ENCODE measurements at regions not wholly inside any gene's neighbourhood (a gene's known extent, or its start where the extent isn't known, plus 50 kb on each side); places are given as distances from the start of the nearest gene placed in this dataset.

- Histone ChIP-seq H3K4me3 (replicated peaks in 1 of 2; ENCODE audit: low read depth in 1 of 2, low read length in 2 of 2) (no peak overlapping the region), H3K9ac (ENCODE audit: low read length) (no peak overlapping the region), H3K79me2 (ENCODE audit: insufficient read depth, low read length) (no peaks in the 10 kb centered on the region), H3K36me3 (ENCODE audit: control insufficient read depth in 1 of 2, insufficient read depth in 2 of 2, low read length in 2 of 2) (no peaks in the 10 kb centered on the region), H3K9me2 (ENCODE audit: insufficient read depth) (no peaks in the 10 kb centered on the region), H3K4me2 (ENCODE audit: low read length) (no peak overlapping the region), H3K27me3 (ENCODE audit: insufficient read depth, low read length) (no peaks in the 10 kb centered on the region), H3K27ac (ENCODE audit: low read depth, low read length) (no peak overlapping the region), H2AFZ (ENCODE audit: low read depth, low read length, poor library complexity, severe bottlenecking) (no peak overlapping the region), H3K4me1 (ENCODE audit: control insufficient read depth in 1 of 2, insufficient read depth in 2 of 2, low read length in 2 of 2) (no peaks in the 10 kb centered on the region), H3K9me3 (ENCODE audit: control insufficient read depth in 1 of 2, insufficient read depth in 1 of 2, low read depth in 1 of 2, low read length in 2 of 2) (no peaks in the 10 kb centered on the region), H4K20me1 (ENCODE audit: insufficient read depth) (no peaks in the 10 kb centered on the region)
- RAD21 ChIA-PET (ENCODE audit: low non-redundant PET in 1 of 2, low total read pairs in 2 of 2, uncharacterized antibody in 2 of 2, unreplicated experiment in 2 of 2) = no interaction called here
- BruUV-seq (replicated peaks) = no TSS peak
- TF ChIP-seq CEBPB (IDR thresholded peaks at IDR 0.05; ENCODE audit: low read depth) = no peak
- no peak for TF ChIP-seq EZH2phosphoT487 (IDR thresholded peaks at IDR 0.05; ENCODE audit: borderline replicate concordance)
- TF ChIP-seq, protein P1, sequence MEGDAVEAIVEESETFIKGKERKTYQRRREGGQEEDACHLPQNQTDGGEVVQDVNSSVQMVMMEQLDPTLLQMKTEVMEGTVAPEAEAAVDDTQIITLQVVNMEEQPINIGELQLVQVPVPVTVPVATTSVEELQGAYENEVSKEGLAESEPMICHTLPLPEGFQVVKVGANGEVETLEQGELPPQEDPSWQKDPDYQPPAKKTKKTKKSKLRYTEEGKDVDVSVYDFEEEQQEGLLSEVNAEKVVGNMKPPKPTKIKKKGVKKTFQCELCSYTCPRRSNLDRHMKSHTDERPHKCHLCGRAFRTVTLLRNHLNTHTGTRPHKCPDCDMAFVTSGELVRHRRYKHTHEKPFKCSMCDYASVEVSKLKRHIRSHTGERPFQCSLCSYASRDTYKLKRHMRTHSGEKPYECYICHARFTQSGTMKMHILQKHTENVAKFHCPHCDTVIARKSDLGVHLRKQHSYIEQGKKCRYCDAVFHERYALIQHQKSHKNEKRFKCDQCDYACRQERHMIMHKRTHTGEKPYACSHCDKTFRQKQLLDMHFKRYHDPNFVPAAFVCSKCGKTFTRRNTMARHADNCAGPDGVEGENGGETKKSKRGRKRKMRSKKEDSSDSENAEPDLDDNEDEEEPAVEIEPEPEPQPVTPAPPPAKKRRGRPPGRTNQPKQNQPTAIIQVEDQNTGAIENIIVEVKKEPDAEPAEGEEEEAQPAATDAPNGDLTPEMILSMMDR (IDR thresholded peaks at IDR 0.05 in 2 of 3, conservative IDR thresholded peaks at IDR 0.05 in 1 of 3; ENCODE audit: borderline replicate concordance in 1 of 3, insufficient read depth in 1 of 3, low read depth in 2 of 3, low read length in 2 of 3) = no peak
- POLR2A ChIA-PET = no interaction called here
- ATAC-seq (no peak), DNase-seq (ENCODE audit: low read depth, low spot score) (no peak)
- intact Hi-C loops (cut with micrococcal nuclease) = no loop called here
- CTCF ChIA-PET = no interaction called here
These were observed 2375.1 kb upstream of the AGA start for GRCh38 chr4:179817317-179817716.

DNA sequence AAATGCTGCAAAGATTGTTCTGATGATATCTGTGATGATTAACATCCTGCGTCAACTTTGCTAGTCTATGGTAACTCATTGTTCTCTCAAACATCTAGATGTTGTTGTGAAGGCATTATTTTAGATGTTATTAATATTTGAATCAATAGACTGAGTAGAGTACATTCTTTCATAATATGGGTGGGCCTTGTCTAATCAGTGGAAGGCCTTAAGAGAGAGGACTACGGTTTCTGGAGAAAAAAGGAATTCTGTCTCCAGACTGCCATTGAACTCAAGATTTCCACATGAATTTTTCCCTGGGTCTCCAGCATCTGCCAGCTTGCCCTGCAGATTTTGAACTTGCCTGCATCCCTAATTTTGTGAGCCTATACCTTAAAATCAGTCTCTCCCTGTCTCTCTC, 2381.1 kb upstream of the AGA start:
- H3K79me2 ChIP-seq (ENCODE audit: insufficient read depth, low read length) = no peaks in the 10 kb centered on the region
- intact Hi-C loops (cut with micrococcal nuclease) = no loop called here
- ChIA-PET RAD21 (ENCODE audit: low non-redundant PET in 1 of 2, low total read pairs in 2 of 2, uncharacterized antibody in 2 of 2, unreplicated experiment in 2 of 2) (no interaction called here), CTCF (no interaction called here), POLR2A (no interaction called here)
- H3K4me2 ChIP-seq (ENCODE audit: low read length) = no peak overlapping the region
- H2AFZ ChIP-seq (ENCODE audit: low read depth, low read length, poor library complexity, severe bottlenecking) = no peak overlapping the region
- DNase-seq (ENCODE audit: low read depth, low spot score) (no peak), ATAC-seq (no peak)
- H3K27me3 ChIP-seq (ENCODE audit: insufficient read depth, low read length) = no peaks in the 10 kb centered on the region
- H4K20me1 ChIP-seq (ENCODE audit: insufficient read depth) = no peaks in the 10 kb centered on the region
- no peaks in the 10 kb centered on the region for H3K36me3 ChIP-seq (ENCODE audit: control insufficient read depth in 1 of 2, insufficient read depth in 2 of 2, low read length in 2 of 2)
- no peaks in the 10 kb centered on the region for H3K4me1 ChIP-seq (ENCODE audit: control insufficient read depth in 1 of 2, insufficient read depth in 2 of 2, low read length in 2 of 2)
- H3K4me3 ChIP-seq (replicated peaks in 1 of 2; ENCODE audit: low read depth in 1 of 2, low read length in 2 of 2) = no peak overlapping the region
- no peaks in the 10 kb centered on the region for H3K9me2 ChIP-seq (ENCODE audit: insufficient read depth)
- H3K27ac ChIP-seq (ENCODE audit: low read depth, low read length) = no peak overlapping the region
- no peaks in the 10 kb centered on the region for H3K9me3 ChIP-seq (ENCODE audit: control insufficient read depth in 1 of 2, insufficient read depth in 1 of 2, low read depth in 1 of 2, low read length in 2 of 2)
- H3K9ac ChIP-seq (ENCODE audit: low read length) = no peak overlapping the region
- BruUV-seq (replicated peaks) = no TSS peak
- TF ChIP-seq, protein P2, sequence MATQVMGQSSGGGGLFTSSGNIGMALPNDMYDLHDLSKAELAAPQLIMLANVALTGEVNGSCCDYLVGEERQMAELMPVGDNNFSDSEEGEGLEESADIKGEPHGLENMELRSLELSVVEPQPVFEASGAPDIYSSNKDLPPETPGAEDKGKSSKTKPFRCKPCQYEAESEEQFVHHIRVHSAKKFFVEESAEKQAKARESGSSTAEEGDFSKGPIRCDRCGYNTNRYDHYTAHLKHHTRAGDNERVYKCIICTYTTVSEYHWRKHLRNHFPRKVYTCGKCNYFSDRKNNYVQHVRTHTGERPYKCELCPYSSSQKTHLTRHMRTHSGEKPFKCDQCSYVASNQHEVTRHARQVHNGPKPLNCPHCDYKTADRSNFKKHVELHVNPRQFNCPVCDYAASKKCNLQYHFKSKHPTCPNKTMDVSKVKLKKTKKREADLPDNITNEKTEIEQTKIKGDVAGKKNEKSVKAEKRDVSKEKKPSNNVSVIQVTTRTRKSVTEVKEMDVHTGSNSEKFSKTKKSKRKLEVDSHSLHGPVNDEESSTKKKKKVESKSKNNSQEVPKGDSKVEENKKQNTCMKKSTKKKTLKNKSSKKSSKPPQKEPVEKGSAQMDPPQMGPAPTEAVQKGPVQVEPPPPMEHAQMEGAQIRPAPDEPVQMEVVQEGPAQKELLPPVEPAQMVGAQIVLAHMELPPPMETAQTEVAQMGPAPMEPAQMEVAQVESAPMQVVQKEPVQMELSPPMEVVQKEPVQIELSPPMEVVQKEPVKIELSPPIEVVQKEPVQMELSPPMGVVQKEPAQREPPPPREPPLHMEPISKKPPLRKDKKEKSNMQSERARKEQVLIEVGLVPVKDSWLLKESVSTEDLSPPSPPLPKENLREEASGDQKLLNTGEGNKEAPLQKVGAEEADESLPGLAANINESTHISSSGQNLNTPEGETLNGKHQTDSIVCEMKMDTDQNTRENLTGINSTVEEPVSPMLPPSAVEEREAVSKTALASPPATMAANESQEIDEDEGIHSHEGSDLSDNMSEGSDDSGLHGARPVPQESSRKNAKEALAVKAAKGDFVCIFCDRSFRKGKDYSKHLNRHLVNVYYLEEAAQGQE (IDR thresholded peaks at IDR 0.05; ENCODE audit: low read depth) = no peak
- TF ChIP-seq MAX (IDR thresholded peaks at IDR 0.05) (no peak), POLR2A (IDR thresholded peaks at IDR 0.05; ENCODE audit: borderline replicate concordance, extremely low read depth, insufficient read depth, insufficient read length) (no peak), CEBPB (IDR thresholded peaks at IDR 0.05; ENCODE audit: low read depth) (no peak), CBX3 (IDR thresholded peaks at IDR 0.05; ENCODE audit: low read depth) (no peak), SIN3A (IDR thresholded peaks at IDR 0.05; ENCODE audit: low read depth) (no peak), ZNF274 (IDR thresholded peaks at IDR 0.05; ENCODE audit: low read depth, low read length) (no peak), FOSL1 (IDR thresholded peaks at IDR 0.05; ENCODE audit: low read depth) (no peak), TCF7L2 (IDR thresholded peaks at IDR 0.05; ENCODE audit: borderline replicate concordance, extremely low read depth, insufficient read depth, insufficient read length) (no peak), JUND (IDR thresholded peaks at IDR 0.05) (no peak)
- TF ChIP-seq, protein P1 (IDR thresholded peaks at IDR 0.05 in 2 of 3, conservative IDR thresholded peaks at IDR 0.05 in 1 of 3; ENCODE audit: borderline replicate concordance in 1 of 3, insufficient read depth in 1 of 3, low read depth in 2 of 3, low read length in 2 of 3) = no peak
- TF ChIP-seq, protein P3, sequence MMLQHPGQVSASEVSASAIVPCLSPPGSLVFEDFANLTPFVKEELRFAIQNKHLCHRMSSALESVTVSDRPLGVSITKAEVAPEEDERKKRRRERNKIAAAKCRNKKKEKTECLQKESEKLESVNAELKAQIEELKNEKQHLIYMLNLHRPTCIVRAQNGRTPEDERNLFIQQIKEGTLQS (IDR thresholded peaks at IDR 0.05) = no peak

Data from HCT116 (cell line).